A549 (cell line): ENCODE measurements at regions not wholly inside any gene's neighbourhood (a gene's known extent, or its start where the extent isn't known, plus 50 kb on each side); places are given as distances from the start of the nearest gene placed in this dataset.

ENCODE experiments used
- ESRRA ChIP-seq: fragments of 150-350 bp; IDR thresholded peaks from 2 replicates; pipeline ENCODE4 v1.6.1; 2014; ENCODE audit warnings: mild to moderate bottlenecking, low read length, borderline replicate concordance
- HOXB13 ChIP-seq: fragments of 250-450 bp; sonication (Bioruptor Pico); IDR thresholded peaks from 2 replicates; pipeline ENCODE4 v1.5.0; 2020; ENCODE audit warnings: low read depth, mild to moderate bottlenecking, moderate library complexity
- NFE2L2 ChIP-seq: fragments of 150-350 bp; conservative IDR thresholded peaks from 2 replicates; pipeline ENCODE4 v1.6.1; 2014; ENCODE audit warnings: low read length
- NR3C1 ChIP-seq: fragments of >200 bp; sonication (Bioruptor Twin); formaldehyde crosslinking; IDR thresholded peaks from 3 replicates; pipeline ENCODE4 v1.6.1; 2017
- RAD21 ChIP-seq, 2 experiments: fragments of >200 bp in 1 of 2; sonication (Bioruptor Twin) in 1 of 2; formaldehyde crosslinking in 1 of 2; IDR thresholded peaks in 1 of 2; conservative IDR thresholded peaks in 1 of 2; 2 replicates in 1 of 2; 3 replicates in 1 of 2; pipeline ENCODE4 v1.6.1; 2012 to 2018; ENCODE audit warnings: inconsistent platforms in 1 of 2
- RCOR1 ChIP-seq: fragments of 150-350 bp; IDR thresholded peaks from 2 replicates; pipeline ENCODE4 v1.6.1; 2014; ENCODE audit warnings: antibody characterized with exemption, low read length, low read depth
- REST ChIP-seq: fragments of 200-600 bp; sonication (generic); IDR thresholded peaks from 2 replicates; pipeline ENCODE4 v1.6.1; 2016; ENCODE audit warnings: antibody characterized with exemption, mild to moderate bottlenecking, moderate library complexity
- TF ChIP-seq, protein P1 (sequence below): fragments of >200 bp; sonication (Bioruptor Twin); formaldehyde crosslinking; IDR thresholded peaks from 3 replicates; pipeline ENCODE4 v1.5.1; 2016

GRCh38 chr18:5779922-5780321 is 115.4 kb downstream of the TMEM200C start:
- TF ChIP-seq REST, result no peak
- TF ChIP-seq, protein P1, sequence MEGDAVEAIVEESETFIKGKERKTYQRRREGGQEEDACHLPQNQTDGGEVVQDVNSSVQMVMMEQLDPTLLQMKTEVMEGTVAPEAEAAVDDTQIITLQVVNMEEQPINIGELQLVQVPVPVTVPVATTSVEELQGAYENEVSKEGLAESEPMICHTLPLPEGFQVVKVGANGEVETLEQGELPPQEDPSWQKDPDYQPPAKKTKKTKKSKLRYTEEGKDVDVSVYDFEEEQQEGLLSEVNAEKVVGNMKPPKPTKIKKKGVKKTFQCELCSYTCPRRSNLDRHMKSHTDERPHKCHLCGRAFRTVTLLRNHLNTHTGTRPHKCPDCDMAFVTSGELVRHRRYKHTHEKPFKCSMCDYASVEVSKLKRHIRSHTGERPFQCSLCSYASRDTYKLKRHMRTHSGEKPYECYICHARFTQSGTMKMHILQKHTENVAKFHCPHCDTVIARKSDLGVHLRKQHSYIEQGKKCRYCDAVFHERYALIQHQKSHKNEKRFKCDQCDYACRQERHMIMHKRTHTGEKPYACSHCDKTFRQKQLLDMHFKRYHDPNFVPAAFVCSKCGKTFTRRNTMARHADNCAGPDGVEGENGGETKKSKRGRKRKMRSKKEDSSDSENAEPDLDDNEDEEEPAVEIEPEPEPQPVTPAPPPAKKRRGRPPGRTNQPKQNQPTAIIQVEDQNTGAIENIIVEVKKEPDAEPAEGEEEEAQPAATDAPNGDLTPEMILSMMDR, result no peak
- TF ChIP-seq RAD21 (conservative IDR thresholded peaks at IDR 0.05 in 1 of 2, IDR thresholded peaks at IDR 0.05 in 1 of 2), result no peak
- TF ChIP-seq RCOR1, result no peak
- no peak for TF ChIP-seq NFE2L2
- TF ChIP-seq NR3C1, result no peak
- TF ChIP-seq ESRRA, result no peak
- TF ChIP-seq HOXB13 (CRISPR knock-in tag), result no peak
